ENCODE measurements at regions not wholly inside any gene's neighbourhood (a gene's known extent, or its start where the extent isn't known, plus 50 kb on each side); places are given as distances from the start of the nearest gene placed in this dataset.

DNA sequence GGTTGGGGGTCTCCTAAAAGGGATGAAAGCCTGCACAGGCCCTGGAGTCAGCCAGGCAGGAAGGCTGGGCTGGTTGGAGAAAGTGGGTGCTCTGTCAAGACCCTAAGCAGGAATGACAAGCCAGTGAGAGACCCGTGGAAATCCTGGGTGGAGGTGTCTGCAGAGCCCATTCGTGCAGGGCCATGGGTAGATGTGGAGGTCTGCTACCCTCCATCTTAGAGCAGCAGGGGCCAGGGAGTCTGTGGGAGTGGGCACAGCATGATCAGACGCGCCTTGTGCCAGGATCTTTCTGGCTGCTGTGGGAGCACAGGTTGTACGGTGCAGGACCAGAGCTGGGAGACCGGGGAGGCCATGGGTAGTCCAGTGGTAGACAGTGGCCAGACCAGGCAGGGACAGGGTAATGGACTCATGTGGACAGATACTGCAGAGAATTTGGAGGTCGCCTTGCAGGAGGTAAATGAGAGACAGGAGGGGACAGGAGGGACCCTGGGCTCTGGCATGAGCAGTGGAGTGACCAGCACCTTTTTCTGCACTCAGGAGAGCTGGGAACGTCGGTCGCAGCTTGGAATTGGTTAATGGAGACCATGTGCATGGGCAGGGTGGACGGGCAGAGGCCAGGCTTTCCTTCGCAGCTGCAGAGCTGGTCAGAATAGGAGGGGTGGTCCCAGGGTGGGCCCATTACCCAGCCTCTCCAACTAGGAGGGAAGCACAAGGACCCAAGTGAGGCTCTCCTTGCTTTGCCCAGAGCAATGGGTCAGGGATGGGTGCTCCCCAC, 203.5 kb upstream of the PMEPA1 start:
- no peak overlapping the region for H3K4me3 ChIP-seq (ENCODE audit: extremely low read depth, insufficient read depth, low read length, poor library complexity, severe bottlenecking)
- WGBS, 2 experiments (ENCODE audit: insufficient coverage in 2 of 2): 90 to 93% methylated on average over 12 of the region's 12 CpGs

DNA sequence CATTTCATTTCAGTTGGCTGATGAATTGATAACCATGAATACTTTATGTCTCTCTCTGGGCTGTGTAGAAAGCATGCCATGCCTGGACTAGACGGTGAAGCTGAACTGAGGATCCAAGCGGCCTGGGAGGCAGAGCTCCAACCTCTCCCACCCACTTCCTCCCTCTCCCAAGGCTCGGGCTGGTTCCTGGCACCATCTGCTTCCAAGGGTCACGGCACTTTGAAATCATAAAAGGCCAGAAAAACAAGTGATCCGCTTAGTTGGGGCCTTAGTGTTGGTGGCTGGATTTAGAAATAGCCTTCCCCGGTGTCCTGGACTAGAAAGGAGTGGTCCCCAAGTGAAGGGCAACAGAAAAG, 202.4 kb upstream of the PMEPA1 start:
- WGBS, 2 experiments (ENCODE audit: insufficient coverage in 2 of 2): 82 to 94% methylated on average over 3 to 5 of the region's 6 CpGs
- Histone ChIP-seq H3K36me3 (ENCODE audit: control insufficient read depth, insufficient read depth, low read length) (no peaks in the 10 kb centered on the region), H3K27ac (ENCODE audit: low read depth, low read length, severe bottlenecking) (no peak overlapping the region), H3K4me3 (ENCODE audit: extremely low read depth, insufficient read depth, low read length, poor library complexity, severe bottlenecking) (no peak overlapping the region), H3K9me3 (ENCODE audit: control insufficient read depth, low read length) (no peaks in the 10 kb centered on the region), H3K4me1 (ENCODE audit: control insufficient read depth, insufficient read depth, low read length, poor library complexity, severe bottlenecking) (no peaks in the 10 kb centered on the region)

More for the DNA sequence above, 203.5 kb upstream of the PMEPA1 start:
- Histone ChIP-seq H3K9me3 (ENCODE audit: control insufficient read depth, low read length) (no peaks in the 10 kb centered on the region), H3K4me1 (ENCODE audit: control insufficient read depth, insufficient read depth, low read length, poor library complexity, severe bottlenecking) (no peaks in the 10 kb centered on the region), H3K27ac (ENCODE audit: low read depth, low read length, severe bottlenecking) (no peak overlapping the region), H3K36me3 (ENCODE audit: control insufficient read depth, insufficient read depth, low read length) (no peaks in the 10 kb centered on the region)

DNA sequence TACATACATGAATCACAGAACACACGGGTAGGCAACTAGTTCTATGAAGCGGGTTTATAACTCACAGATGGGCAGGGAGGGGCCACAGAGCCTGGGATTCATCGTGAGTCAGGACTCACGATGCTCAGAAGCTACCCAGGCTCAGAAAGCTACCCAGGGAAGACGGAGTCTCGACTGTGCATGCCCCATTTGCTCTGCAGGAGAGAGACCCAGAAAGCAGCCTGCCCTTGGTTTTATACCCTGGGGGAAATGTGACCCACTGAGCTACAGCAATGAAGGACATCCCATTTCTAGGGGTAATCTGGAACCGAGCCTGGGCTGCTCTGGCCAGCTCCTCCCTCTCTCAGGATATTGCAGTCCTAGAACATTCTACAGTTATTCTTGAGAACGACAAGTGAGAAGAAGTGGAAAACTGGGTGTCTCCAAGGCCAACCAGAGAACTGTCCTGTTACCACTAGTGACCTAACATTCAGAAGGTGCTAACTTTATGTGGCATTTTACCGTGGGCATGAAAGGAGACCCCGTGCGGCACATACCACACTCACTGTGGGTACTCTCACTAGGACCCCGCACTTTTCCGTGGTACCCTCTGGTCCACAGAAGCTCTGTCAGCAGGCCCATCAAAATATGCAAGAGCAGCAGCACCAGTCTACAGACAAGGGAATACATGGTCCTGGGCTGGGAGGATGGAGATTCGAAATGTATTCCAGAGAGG, 201.9 kb upstream of the PMEPA1 start:
- no peak overlapping the region for H3K4me3 ChIP-seq (ENCODE audit: extremely low read depth, insufficient read depth, low read length, poor library complexity, severe bottlenecking)
- H3K4me1 ChIP-seq (ENCODE audit: control insufficient read depth, insufficient read depth, low read length, poor library complexity, severe bottlenecking): no peaks in the 10 kb centered on the region
- no peak overlapping the region for H3K27ac ChIP-seq (ENCODE audit: low read depth, low read length, severe bottlenecking)
- 89 to 93% methylated on average over 9 to 14 of the region's 14 CpGs for WGBS, 2 experiments (ENCODE audit: insufficient coverage in 2 of 2)
- H3K9me3 ChIP-seq (ENCODE audit: control insufficient read depth, low read length): no peaks in the 10 kb centered on the region
- no peaks in the 10 kb centered on the region for H3K36me3 ChIP-seq (ENCODE audit: control insufficient read depth, insufficient read depth, low read length)

DNA sequence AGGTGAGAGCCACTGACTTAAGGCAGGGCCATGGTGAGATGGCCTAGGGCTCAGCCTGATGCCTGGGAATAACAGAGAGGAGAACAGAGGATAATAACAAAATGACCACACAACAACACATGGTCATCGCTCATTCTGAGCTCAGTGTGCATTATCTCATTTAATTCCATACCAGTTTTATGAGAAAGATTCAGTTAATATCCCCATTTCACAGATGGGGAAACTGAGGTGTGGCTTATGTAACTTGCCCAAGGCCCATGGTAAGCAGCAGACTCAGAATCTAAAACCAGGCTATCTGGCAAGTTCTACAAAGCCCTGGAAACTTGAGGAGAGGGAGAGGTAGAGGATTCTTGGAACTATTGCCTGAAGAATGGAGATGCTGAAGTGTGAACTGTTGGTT, 200.9 kb upstream of the PMEPA1 start:
- no peaks in the 10 kb centered on the region for H3K9me3 ChIP-seq (ENCODE audit: control insufficient read depth, low read length)
- H3K4me1 ChIP-seq (ENCODE audit: control insufficient read depth, insufficient read depth, low read length, poor library complexity, severe bottlenecking): no peaks in the 10 kb centered on the region
- H3K27ac ChIP-seq (ENCODE audit: low read depth, low read length, severe bottlenecking): no peak overlapping the region
- no peak overlapping the region for H3K4me3 ChIP-seq (ENCODE audit: extremely low read depth, insufficient read depth, low read length, poor library complexity, severe bottlenecking)
- no peaks in the 10 kb centered on the region for H3K36me3 ChIP-seq (ENCODE audit: control insufficient read depth, insufficient read depth, low read length)
- WGBS, 2 experiments (ENCODE audit: insufficient coverage in 2 of 2): 100% methylated on average over 1 of the region's 1 CpG; no CpG with 5 or more reads in 1 of the 2 experiments

DNA sequence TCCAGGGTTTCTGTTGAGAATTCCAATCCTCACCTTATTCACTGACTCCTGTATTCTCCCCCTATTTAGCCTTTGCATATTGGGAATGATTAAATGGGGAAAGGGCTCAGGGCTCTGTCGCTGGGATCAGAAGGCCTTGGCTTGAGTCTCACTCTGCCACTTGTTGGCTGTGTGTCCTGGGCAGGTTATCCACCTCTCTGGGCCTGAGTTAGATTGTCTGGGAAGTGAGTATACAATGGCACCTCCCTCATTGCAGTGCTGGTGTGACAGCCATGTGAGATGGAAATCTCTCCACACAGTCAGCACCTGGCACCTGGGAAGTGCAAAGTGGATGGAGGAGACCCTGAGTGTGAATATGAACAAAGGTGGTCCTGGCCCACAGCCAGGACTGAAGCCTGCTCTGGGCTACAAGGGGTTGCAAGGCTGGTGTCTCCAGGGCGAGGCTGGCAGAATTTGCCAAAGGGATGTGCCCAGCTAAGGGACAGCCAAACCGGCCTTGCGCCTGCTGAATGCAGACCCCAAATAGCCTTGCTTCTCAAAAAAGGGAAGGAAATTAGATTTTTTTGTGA, 200.0 kb upstream of the PMEPA1 start:
- Histone ChIP-seq H3K4me1 (ENCODE audit: control insufficient read depth, insufficient read depth, low read length, poor library complexity, severe bottlenecking) (no peaks in the 10 kb centered on the region), H3K36me3 (ENCODE audit: control insufficient read depth, insufficient read depth, low read length) (no peaks in the 10 kb centered on the region), H3K27ac (ENCODE audit: low read depth, low read length, severe bottlenecking) (no peak overlapping the region), H3K4me3 (ENCODE audit: extremely low read depth, insufficient read depth, low read length, poor library complexity, severe bottlenecking) (no peak overlapping the region), H3K9me3 (ENCODE audit: control insufficient read depth, low read length) (no peaks in the 10 kb centered on the region)
- WGBS, 2 experiments (ENCODE audit: insufficient coverage in 2 of 2): 87 to 97% methylated on average over 3 of the region's 4 CpGs

DNA sequence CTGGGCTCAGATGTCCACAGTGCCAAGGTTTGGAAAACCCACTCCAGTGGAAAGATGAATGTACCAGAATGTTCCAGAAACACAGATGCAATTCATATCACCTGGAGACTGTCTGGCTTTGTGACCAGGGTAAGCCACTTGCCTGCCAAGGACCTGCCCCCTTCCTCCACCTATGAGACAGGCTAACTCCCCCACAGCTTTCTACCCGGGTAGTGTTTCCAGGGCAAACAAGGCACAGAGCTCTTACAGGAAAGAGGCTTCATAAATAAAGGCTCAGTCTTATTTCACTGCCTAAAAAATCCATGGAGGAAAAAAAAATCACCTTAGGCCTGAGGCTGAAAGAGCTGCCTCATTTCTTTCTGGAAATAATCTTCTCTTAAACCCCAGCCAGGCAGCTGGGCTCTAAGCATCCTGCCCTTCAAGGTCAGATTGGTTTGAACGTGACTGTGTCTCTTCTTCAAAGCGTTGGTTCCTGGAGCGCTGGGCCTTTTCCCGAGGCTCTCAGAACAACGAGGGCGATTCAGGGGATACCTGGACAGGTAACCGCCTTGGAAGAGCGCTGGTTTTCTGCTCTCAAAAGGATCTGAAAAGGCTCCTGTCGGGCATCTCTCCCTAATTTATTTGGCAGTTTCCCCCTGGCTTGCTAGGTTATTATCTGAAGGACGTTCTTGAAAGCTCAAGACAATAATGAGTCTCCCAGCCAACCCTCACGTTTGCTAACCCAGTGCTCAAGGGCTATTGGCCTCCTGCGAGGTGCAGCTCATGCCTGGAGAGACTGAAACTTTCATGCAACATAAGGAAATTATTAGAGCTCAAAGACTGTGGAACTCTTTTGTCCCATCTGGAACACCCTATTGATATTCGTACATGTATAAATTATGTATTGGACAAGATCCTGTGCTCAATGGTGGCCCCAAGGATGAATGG, 199.2 kb upstream of the PMEPA1 start:
- WGBS, 2 experiments (ENCODE audit: insufficient coverage in 2 of 2): 91 to 93% methylated on average over 12 to 13 of the region's 14 CpGs
- Histone ChIP-seq H3K9me3 (ENCODE audit: control insufficient read depth, low read length) (no peaks in the 10 kb centered on the region), H3K36me3 (ENCODE audit: control insufficient read depth, insufficient read depth, low read length) (no peaks in the 10 kb centered on the region), H3K27ac (ENCODE audit: low read depth, low read length, severe bottlenecking) (no peak overlapping the region), H3K4me1 (ENCODE audit: control insufficient read depth, insufficient read depth, low read length, poor library complexity, severe bottlenecking) (no peaks in the 10 kb centered on the region), H3K4me3 (ENCODE audit: extremely low read depth, insufficient read depth, low read length, poor library complexity, severe bottlenecking) (no peak overlapping the region)

DNA sequence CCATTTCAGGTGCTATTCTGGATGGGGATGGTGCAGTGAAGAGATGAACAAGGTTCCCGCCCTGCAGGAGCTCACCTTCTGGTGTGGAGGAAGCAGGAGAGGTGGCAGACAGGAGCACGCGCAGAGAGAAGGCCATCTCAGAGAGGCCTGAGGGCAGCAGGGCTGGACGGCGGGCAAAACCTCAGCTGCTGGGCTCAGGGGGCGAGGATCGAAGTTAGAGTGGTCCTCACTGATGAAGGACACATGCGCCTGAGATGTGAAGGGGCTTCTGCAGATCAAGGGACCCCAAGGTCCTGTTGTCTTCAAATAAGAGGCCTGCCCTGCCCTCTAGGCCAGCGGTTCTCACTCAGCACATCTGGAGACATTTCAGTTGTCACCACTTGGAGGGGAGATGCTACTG, 198.4 kb upstream of the PMEPA1 start:
- no peaks in the 10 kb centered on the region for H3K36me3 ChIP-seq (ENCODE audit: control insufficient read depth, insufficient read depth, low read length)

DNA sequence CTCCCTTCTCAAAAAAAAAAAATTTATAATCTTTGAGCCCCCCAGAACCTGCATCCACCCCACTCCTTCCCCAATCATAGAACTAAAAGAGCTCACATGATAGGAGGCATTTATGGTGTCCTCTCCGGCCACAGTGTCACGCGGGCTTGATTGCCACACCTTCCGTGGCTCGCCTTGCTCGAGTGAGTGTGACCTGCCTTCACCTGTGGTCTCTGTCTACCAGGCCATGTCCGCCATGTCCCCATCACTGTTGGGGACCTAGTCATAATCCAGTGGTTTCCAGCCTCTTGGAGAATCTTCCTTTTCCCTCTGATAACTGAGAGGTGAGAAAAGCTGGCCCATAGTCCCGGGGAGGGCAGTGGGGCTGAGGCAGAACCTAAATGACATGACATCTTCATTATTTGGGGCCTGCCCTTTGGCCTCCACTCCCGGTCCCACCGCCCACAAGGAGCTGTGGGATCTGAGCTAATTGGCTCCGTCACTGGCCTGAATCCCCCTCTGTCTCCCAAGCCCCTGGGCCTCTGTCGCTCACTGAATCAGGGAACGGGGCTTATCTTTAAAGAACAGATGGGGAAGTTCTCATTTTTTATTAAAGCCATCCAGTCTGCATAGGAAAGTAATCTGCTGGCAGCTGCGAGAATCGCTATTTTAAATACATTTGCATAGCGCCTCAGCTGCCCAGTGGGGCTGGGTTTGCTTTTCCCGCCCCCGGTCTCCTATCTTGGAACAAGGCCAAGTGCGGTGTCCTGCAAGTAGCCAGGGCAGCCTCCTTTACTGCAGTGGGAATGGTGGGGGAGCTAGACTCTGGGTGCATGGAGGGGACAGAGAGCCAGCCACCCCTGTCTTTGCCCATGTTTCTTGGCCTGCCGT, 197.6 kb upstream of the PMEPA1 start:
- Histone ChIP-seq H3K4me1 (ENCODE audit: control insufficient read depth, insufficient read depth, low read length, poor library complexity, severe bottlenecking) (no peaks in the 10 kb centered on the region), H3K9me3 (ENCODE audit: control insufficient read depth, low read length) (no peaks in the 10 kb centered on the region), H3K27ac (ENCODE audit: low read depth, low read length, severe bottlenecking) (no peak overlapping the region), H3K36me3 (ENCODE audit: control insufficient read depth, insufficient read depth, low read length) (no peaks in the 10 kb centered on the region), H3K4me3 (ENCODE audit: extremely low read depth, insufficient read depth, low read length, poor library complexity, severe bottlenecking) (no peak overlapping the region)
- WGBS, 2 experiments (ENCODE audit: insufficient coverage in 2 of 2): 92 to 93% methylated on average over 18 to 19 of the region's 20 CpGs

More for the DNA sequence above, 198.4 kb upstream of the PMEPA1 start:
- Histone ChIP-seq H3K4me1 (ENCODE audit: control insufficient read depth, insufficient read depth, low read length, poor library complexity, severe bottlenecking) (no peaks in the 10 kb centered on the region), H3K27ac (ENCODE audit: low read depth, low read length, severe bottlenecking) (no peak overlapping the region), H3K9me3 (ENCODE audit: control insufficient read depth, low read length) (no peaks in the 10 kb centered on the region), H3K4me3 (ENCODE audit: extremely low read depth, insufficient read depth, low read length, poor library complexity, severe bottlenecking) (no peak overlapping the region)
- WGBS, 2 experiments (ENCODE audit: insufficient coverage in 2 of 2): 90 to 94% methylated on average over 5 to 9 of the region's 9 CpGs

DNA sequence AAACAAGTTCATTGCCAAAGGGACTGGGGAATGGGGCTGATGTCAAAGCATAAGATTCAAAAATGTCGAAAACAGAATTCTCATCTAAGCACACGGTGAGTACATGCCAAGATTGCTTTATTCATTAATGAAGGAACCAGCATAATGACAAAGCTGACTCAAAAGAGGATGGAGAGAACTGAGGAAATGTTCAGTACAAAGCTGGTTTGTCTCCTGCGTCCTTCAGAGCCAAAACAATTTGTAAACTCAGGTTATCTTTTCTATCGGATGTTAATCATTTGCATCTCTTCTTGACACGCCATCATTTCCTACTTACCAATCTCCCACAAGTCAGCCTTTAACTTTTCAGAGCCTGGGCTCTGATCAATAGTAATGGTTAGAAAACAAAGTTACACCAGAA, 195.6 kb upstream of the PMEPA1 start:
- H3K27ac ChIP-seq (ENCODE audit: low read depth, low read length, severe bottlenecking): no peak overlapping the region
- no peaks in the 10 kb centered on the region for H3K9me3 ChIP-seq (ENCODE audit: control insufficient read depth, low read length)
- H3K36me3 ChIP-seq (ENCODE audit: control insufficient read depth, insufficient read depth, low read length): no peaks in the 10 kb centered on the region
- WGBS, 2 experiments (ENCODE audit: insufficient coverage in 2 of 2): 93 to 100% methylated on average over 1 to 5 of the region's 5 CpGs
- no peak overlapping the region for H3K4me3 ChIP-seq (ENCODE audit: extremely low read depth, insufficient read depth, low read length, poor library complexity, severe bottlenecking)
- no peaks in the 10 kb centered on the region for H3K4me1 ChIP-seq (ENCODE audit: control insufficient read depth, insufficient read depth, low read length, poor library complexity, severe bottlenecking)
